ENCODE measurements at regions not wholly inside any gene's neighbourhood (a gene's known extent, or its start where the extent isn't known, plus 50 kb on each side); places are given as distances from the start of the nearest gene placed in this dataset.
A peak's percentile ranks its signal among the peaks of the same experiment; 100 is the strongest.
"Not testable (repeated sequence)": the region's sequence is repeated elsewhere in the genome, so short reads cannot be mapped to it uniquely, and the experiment has no call there.

DNA sequence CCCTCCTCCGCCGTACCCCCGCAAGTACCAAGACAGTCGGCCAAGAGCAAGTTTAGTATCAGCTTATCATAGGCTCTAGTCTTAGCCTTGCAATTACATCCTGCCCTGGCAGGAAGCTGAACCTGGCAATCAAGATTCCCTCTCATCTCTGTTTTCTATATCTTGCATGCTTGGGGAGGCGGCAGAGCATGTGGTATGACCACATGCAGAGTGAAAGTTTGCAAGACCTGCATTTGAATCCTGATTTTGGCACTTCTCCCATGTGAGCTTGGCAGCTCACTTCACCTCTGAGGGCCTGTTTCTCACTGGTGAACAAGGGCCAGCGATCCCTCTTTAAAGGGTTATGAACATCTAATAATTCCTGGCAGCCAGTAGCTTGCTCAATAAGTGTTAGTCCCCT is 106.1 kb upstream of the FRMD4B start:
- DNase-seq (ENCODE audit: low spot score in 2 of 2), result no peak
- in situ Hi-C loops (cut with MboI; ENCODE audit: low sequenced_read_pairs), result no loop called here

DNA sequence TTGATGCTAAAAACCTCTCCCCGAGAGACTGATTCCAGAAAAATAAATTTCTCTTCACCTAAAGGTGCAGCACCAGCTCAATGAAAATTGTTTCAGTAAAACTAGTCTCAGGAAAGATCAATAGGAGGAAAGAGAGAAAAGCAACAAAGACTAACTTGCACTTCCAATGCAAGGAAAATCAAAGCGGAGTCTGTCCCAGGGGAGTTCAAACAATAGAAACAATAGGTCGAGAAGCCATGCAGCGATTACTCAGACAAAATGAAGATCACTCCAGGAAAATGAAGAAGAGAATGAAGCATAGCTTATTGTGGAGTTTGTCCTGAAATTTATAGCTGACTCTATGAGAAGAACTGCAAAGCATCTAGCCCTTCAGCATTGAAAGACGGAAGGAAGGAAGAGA is 105.1 kb upstream of the FRMD4B start:
- DNase-seq (ENCODE audit: low spot score in 2 of 2), result peak; percentile 54 to 73
- Histone ChIP-seq H3K27me3 (ENCODE audit: low read depth) (no peaks in the 10 kb centered on the region), H3K36me3 (replicated peaks) (no peaks in the 10 kb centered on the region), H3K4me3 (no peak overlapping the region), H3K9me3 (no peaks in the 10 kb centered on the region), H3K4me1 (peaks cover 9% of the 10 kb centered on the region)
- in situ Hi-C loops (cut with MboI; ENCODE audit: low sequenced_read_pairs), result no loop called here

More for the DNA sequence above, 106.1 kb upstream of the FRMD4B start:
- H3K36me3 ChIP-seq (replicated peaks), result no peaks in the 10 kb centered on the region
- H3K27me3 ChIP-seq (ENCODE audit: low read depth), result no peaks in the 10 kb centered on the region
- H3K4me3 ChIP-seq, result no peak overlapping the region
- H3K9me3 ChIP-seq, result no peaks in the 10 kb centered on the region
- peaks cover 9% of the 10 kb centered on the region for H3K4me1 ChIP-seq

DNA sequence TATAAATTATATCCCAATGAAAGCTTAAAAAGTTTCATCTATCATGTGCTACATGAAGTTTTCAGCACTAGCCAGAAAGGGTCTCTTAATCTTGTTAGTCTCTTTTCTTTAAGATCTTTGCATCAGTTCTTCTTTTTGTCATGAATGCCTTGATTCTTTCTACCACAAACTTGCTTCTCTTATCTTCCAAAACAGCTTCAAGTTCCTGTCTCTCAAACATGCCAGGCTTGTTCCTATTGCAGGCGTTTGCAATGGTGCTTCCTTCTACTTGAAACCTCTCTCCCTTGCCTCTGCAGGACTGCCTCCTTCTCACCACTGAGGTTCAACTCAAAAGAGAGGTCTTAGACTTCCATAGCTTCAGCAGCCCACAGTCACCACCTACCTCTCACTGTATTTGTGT is 104.3 kb upstream of the FRMD4B start:
- in situ Hi-C loops (cut with MboI; ENCODE audit: low sequenced_read_pairs), result no loop called here
- no peak for DNase-seq (ENCODE audit: low spot score in 2 of 2)
- peaks cover 9% of the 10 kb centered on the region for H3K4me1 ChIP-seq
- no peaks in the 10 kb centered on the region for H3K36me3 ChIP-seq (replicated peaks)
- no peak overlapping the region for H3K4me3 ChIP-seq
- H3K27me3 ChIP-seq (ENCODE audit: low read depth), result no peaks in the 10 kb centered on the region
- no peaks in the 10 kb centered on the region for H3K9me3 ChIP-seq

DNA sequence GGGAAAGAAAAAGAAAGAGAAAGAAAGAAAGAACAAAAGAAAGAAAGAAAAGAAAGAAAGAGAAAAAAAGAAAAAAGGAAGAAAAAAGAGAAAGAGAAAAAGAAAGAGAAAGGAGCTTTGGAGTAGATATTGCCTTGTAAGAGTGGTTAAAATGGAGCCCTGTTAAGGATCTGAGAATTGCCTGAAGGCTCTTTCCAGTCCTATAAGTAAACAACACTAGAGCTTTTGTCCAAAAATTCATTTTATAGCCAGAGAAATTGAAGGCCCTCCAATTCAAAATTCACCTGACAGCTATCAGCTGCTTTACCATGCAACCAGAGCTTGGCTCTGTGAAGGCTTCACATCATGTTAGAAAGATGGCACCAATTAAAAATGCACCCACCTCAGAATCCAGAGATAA is 102.1 kb upstream of the FRMD4B start:
- no peaks in the 10 kb centered on the region for H3K27me3 ChIP-seq (ENCODE audit: low read depth)
- H3K4me1 ChIP-seq, result peaks cover 9% of the 10 kb centered on the region
- in situ Hi-C loops (cut with MboI; ENCODE audit: low sequenced_read_pairs), result no loop called here
- no peaks in the 10 kb centered on the region for H3K36me3 ChIP-seq (replicated peaks)
- no peaks in the 10 kb centered on the region for H3K9me3 ChIP-seq
- H3K4me3 ChIP-seq, result no peak overlapping the region
- no peak for DNase-seq (ENCODE audit: low spot score in 2 of 2)

DNA sequence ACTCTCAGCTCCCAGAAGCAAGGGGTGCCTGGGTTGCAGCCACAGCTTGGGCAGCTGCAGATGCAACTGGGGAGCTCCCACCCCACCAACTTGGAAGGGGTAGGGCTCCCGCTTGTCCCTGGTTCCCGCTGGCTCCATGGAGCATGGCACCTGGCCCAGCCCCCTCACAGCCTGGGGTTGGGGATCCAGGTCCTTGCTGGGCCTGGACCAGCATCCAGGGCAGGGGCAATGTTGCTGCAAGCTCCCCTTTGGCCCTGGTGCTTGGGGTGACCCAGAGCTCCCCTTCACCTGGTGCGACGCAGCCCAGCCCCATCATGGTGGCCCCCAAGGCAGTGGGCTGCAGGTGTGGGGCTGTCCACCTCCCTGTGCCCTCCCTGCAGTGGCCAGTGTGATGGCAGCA is 99.6 kb upstream of the FRMD4B start:
- Histone ChIP-seq H3K9me3 (no peaks in the 10 kb centered on the region), H3K36me3 (replicated peaks) (no peaks in the 10 kb centered on the region), H3K4me1 (no peaks in the 10 kb centered on the region), H3K27me3 (ENCODE audit: low read depth) (no peaks in the 10 kb centered on the region), H3K4me3 (no peak overlapping the region)
- no peak for DNase-seq (ENCODE audit: low spot score in 2 of 2)
- in situ Hi-C loops (cut with MboI; ENCODE audit: low sequenced_read_pairs), result no loop called here

DNA sequence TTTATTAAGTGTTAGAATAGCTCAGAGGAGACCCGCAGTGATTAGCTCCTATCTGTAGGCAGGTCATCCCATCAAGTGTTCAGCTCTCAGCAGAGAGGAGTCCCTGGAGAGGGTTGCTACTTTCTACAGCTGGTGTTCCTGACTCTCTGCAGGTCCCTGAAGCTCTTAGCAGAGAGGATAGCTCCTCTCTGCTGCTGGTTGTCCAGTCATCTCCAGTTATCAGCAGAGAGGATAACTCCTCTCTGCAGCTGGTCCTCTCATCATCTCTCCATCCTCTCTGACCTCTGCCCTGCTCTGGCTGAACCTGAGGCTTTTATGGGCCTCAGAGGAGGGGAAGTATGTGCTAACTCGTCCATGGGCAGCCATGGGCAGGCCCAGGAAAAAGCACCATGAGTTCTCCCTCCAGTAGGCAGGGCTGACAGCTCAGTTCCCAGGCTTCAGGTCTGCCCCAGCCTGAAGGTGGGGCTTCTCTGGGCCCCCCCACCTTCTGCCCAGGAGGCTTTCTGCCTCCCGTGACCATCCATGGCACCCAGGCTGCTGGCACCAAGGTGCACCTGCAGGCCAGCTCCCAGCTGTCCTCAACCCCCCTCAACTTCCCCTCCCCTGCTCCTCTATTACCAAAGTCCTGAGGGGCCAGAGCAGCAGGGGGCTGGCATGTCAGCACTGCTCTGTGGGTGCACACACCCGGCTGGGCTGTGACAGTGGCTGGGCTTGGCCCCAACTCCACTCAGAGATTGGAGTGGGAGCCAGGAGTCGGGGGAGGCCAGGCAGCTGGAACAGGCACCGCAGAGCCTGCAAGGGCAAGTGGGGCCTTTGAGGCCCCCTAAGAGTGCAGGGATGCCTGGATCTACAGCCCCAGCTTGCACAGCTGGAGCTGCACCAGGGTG is 98.9 kb upstream of the FRMD4B start:
- Histone ChIP-seq H3K36me3 (replicated peaks) (no peaks in the 10 kb centered on the region), H3K9me3 (no peaks in the 10 kb centered on the region), H3K27me3 (ENCODE audit: low read depth) (no peaks in the 10 kb centered on the region), H3K4me1 (no peaks in the 10 kb centered on the region), H3K4me3 (no peak overlapping the region)
- DNase-seq (ENCODE audit: low spot score in 2 of 2), result no peak
- in situ Hi-C loops (cut with MboI; ENCODE audit: low sequenced_read_pairs), result no loop called here

DNA sequence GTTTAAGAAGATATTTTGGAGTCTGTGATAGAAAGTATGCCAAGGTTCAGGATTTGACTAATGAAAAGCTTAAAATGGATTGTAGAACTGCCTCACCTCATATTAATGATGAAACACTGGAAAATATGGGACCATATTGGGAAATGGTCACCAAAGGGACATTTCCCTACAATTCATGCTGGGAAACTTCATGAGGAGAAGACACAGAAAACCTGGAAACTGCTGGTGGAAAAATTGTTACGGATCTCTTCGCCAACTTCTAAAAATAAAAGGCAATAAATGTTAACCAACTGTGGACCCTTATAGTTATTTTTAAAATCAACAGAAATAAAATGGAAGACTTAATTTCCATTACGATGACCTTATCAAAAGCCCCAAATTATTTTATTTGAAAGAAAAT is 97.6 kb upstream of the FRMD4B start:
- no peak for DNase-seq (ENCODE audit: low spot score in 2 of 2)
- Histone ChIP-seq H3K27me3 (ENCODE audit: low read depth) (no peaks in the 10 kb centered on the region), H3K4me1 (no peaks in the 10 kb centered on the region), H3K36me3 (replicated peaks) (no peaks in the 10 kb centered on the region), H3K4me3 (no peak overlapping the region), H3K9me3 (no peaks in the 10 kb centered on the region)
- in situ Hi-C loops (cut with MboI; ENCODE audit: low sequenced_read_pairs), result no loop called here

DNA sequence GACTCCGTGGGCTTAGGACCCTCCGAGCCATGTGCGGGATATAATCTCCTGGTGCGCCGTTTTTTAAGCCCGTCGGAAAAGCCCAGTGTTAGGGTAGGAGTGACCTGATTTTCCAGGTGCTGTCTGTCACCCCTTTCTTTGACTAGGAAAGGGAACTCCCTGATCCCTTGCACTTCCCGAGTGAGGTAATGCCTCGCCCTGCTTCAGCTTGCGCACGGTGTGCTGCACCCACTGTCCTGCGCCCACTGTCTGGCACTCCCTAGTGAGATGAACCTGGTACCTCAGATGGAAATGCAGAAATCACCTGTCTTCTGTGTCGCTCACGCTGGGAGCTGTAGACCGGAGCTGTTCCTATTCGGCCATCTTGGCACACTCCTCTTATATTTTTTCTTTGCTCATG is 95.1 kb upstream of the FRMD4B start:
- in situ Hi-C loops (cut with MboI; ENCODE audit: low sequenced_read_pairs); H3K4me1 ChIP-seq; H3K36me3 ChIP-seq (replicated peaks): not testable (repeated sequence)

DNA sequence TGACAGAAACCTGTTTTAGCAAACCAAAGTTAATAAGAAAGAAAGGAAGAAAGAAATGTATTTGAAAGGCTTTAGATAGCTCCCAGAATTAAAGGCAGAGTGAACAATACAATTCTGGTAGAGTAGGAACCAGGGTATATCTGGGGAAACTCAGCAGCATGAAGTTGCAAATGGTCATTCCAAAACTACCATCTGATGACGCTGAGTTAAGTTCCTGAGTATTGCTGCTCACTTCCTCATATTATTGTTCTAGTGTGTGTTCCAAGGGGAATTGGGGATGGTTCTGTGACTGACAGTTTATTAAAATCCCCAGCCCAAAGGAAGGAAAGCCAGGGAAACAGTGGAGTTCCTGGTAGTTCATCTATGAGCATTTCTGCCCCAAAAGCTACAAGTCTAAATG is 88.3 kb upstream of the FRMD4B start:
- H3K4me1 ChIP-seq, result no peaks in the 10 kb centered on the region
- H3K27me3 ChIP-seq (ENCODE audit: low read depth), result peaks cover 4% of the 10 kb centered on the region; the same call in 1 of the 2 replicates
- H3K9me3 ChIP-seq, result no peaks in the 10 kb centered on the region
- in situ Hi-C loops (cut with MboI; ENCODE audit: low sequenced_read_pairs), result no loop called here
- no peaks in the 10 kb centered on the region for H3K36me3 ChIP-seq (replicated peaks)
- DNase-seq (ENCODE audit: low spot score in 2 of 2), result no peak
- no peak overlapping the region for H3K4me3 ChIP-seq

More for the DNA sequence above, 95.1 kb upstream of the FRMD4B start:
- not testable (repeated sequence) for H3K27me3 ChIP-seq (ENCODE audit: low read depth); DNase-seq (ENCODE audit: low spot score in 2 of 2); H3K9me3 ChIP-seq; H3K4me3 ChIP-seq

DNA sequence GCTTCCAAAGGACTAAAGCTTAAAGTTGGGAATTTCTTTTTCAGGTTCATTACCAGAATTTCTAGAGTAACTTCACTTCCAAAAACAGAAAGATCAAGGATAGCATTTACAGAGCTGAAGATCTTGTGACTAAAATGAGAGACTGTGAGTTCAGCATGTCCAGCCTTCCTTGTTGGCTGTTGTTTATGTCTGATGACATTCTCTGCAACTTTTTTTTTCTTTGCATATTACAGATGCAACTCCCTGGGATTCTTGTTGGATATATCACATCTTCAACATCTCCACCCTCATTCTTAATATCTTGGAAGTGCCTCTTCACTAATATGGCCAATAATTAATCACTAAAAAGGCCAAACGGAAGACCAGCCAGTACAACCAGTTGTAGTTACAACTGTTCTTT is 86.2 kb upstream of the FRMD4B start:
- Histone ChIP-seq H3K9me3 (no peaks in the 10 kb centered on the region), H3K4me3 (no peak overlapping the region), H3K27me3 (ENCODE audit: low read depth) (peaks cover 4% of the 10 kb centered on the region; the same call in 1 of the 2 replicates), H3K36me3 (replicated peaks) (no peaks in the 10 kb centered on the region), H3K4me1 (no peaks in the 10 kb centered on the region)
- no peak for DNase-seq (ENCODE audit: low spot score in 2 of 2)
- in situ Hi-C loops (cut with MboI; ENCODE audit: low sequenced_read_pairs), result no loop called here

DNA sequence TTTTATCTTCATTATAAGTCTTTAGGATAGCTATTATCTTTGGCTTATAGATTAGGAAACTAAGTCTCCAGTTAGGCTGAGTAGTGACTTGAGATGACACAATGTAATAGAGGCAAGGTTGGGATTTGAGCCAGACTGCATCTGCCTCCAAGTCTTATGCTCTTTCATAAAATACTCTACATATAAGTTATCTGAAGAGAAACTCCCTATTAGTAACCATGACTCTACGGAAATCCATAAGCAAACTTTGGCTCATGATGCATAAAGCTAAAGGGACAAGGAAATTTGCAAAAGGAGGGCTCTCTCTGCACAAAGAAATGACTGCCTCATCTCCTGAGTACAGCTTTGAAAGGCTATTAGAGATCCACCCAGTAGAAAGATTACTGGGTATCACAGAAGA is 77.6 kb upstream of the FRMD4B start:
- in situ Hi-C loops (cut with MboI; ENCODE audit: low sequenced_read_pairs), result no loop called here
- no peak for DNase-seq (ENCODE audit: low spot score in 2 of 2)
- Histone ChIP-seq H3K27me3 (ENCODE audit: low read depth) (no peaks in the 10 kb centered on the region), H3K4me1 (no peaks in the 10 kb centered on the region), H3K36me3 (replicated peaks) (no peaks in the 10 kb centered on the region), H3K4me3 (no peak overlapping the region), H3K9me3 (no peaks in the 10 kb centered on the region)

DNA sequence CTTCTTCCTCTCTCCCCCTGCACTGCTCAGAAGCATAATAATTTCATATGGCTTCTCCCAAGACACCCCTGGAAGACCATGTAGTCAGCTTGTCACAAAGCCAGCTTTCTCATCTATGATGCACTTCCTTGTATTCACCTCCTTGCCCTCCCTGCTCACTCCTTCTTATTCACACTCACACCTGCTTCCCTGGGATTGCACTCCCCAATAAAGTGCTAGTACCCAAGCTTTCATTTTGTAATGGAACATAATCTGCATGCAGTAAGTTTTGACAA is 76.9 kb upstream of the FRMD4B start:
- no peaks in the 10 kb centered on the region for H3K4me1 ChIP-seq
- DNase-seq (ENCODE audit: low spot score in 2 of 2), result no peak
- no peaks in the 10 kb centered on the region for H3K27me3 ChIP-seq (ENCODE audit: low read depth)
- H3K9me3 ChIP-seq, result no peaks in the 10 kb centered on the region
- in situ Hi-C loops (cut with MboI; ENCODE audit: low sequenced_read_pairs), result no loop called here
- no peak overlapping the region for H3K4me3 ChIP-seq
- no peaks in the 10 kb centered on the region for H3K36me3 ChIP-seq (replicated peaks)

DNA sequence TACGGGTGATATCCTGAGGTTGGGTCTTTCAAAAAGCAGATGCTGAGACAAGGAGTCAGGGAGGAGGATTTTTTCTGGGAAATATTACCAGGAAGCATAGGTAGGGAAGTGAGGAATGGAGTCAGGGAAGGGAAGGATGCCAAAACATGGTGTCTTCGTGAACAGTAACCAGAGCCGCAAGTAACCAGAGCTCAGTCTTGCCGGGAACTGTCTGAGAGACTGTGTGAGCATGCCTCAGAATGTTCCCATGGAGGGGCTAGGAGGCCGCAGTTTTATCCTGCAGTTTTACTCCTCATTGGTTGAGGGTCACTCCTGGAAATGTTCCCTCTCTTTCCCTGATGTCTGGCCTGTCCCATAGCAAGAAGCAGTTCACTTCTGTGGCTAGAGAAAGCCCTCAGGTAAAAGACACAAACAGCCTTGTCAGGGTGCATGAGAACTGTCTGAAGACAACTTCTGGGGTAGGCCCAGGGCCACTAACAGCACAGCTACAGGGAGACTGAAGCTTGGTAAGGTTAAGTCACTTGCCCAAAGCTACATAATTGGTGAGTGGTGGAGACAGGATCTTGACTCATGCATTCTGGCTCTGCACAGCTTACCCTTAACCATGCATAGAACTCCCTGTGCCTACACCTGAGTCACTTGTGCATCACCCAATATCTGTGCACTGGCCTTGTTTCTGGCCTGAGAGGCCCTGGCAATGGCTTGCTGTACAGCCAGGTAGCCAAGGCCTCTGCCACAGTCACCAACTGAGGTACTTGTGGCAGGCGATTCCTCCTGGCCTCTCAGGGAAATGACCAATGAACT is 76.3 kb upstream of the FRMD4B start:
- H3K4me1 ChIP-seq, result no peaks in the 10 kb centered on the region
- DNase-seq (ENCODE audit: low spot score in 2 of 2), result no peak
- in situ Hi-C loops (cut with MboI; ENCODE audit: low sequenced_read_pairs), result no loop called here
- no peaks in the 10 kb centered on the region for H3K36me3 ChIP-seq (replicated peaks)
- no peaks in the 10 kb centered on the region for H3K27me3 ChIP-seq (ENCODE audit: low read depth)
- H3K4me3 ChIP-seq, result no peak overlapping the region
- no peaks in the 10 kb centered on the region for H3K9me3 ChIP-seq

DNA sequence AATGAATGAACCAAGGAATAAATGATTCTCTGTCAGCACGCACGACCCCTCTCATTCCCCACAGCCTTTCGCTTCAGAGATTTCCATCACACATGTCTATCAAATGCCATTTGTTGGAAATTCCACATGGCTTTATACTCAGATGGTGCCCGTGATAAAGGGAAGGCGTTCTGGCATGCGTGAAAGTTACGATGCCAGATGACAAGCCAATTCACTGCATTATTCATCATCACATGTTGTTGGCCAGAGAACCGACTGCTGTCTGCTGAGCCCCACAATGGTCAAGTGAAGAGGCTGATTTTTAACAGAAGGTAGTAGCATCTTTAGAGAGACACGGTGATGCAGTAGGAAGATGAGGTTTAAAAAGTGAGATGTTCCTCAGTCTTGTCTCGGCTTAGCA is 74.1 kb upstream of the FRMD4B start:
- in situ Hi-C loops (cut with MboI; ENCODE audit: low sequenced_read_pairs), result no loop called here
- H3K36me3 ChIP-seq (replicated peaks), result no peaks in the 10 kb centered on the region
- no peaks in the 10 kb centered on the region for H3K4me1 ChIP-seq
- no peak for DNase-seq (ENCODE audit: low spot score in 2 of 2)
- no peak overlapping the region for H3K4me3 ChIP-seq
- peaks cover 1% of the 10 kb centered on the region; the same call in 1 of the 2 replicates for H3K9me3 ChIP-seq
- H3K27me3 ChIP-seq (ENCODE audit: low read depth), result no peaks in the 10 kb centered on the region

All from HAP-1 (cell line).